ENCODE measurements at regions not wholly inside any gene's neighbourhood (a gene's known extent, or its start where the extent isn't known, plus 50 kb on each side); places are given as distances from the start of the nearest gene placed in this dataset.

- ChIA-PET CTCF (no interaction called here), POLR2A (no interaction called here)
- no peak overlapping the region for H3K27ac ChIP-seq (ENCODE audit: extremely low read depth, low read depth, low read length)
- no peak for TF ChIP-seq SP2 (tag by site-specific recombination; IDR thresholded peaks at IDR 0.05)
- no peak for TF ChIP-seq RBAK (tag by site-specific recombination; IDR thresholded peaks at IDR 0.05)
- TF ChIP-seq ZBTB1 (tag by site-specific recombination; IDR thresholded peaks at IDR 0.05): no peak
- TF ChIP-seq KLF10 (tag by site-specific recombination; IDR thresholded peaks at IDR 0.05): no peak
- no peak for TF ChIP-seq ZNF830 (tag by site-specific recombination; IDR thresholded peaks at IDR 0.05; ENCODE audit: low read depth)
- no peak for TF ChIP-seq TRIM28 (IDR thresholded peaks at IDR 0.05; ENCODE audit: borderline replicate concordance, low read length)
- no peak for TF ChIP-seq ZEB2 (tag by site-specific recombination; IDR thresholded peaks at IDR 0.05)
- no peak for TF ChIP-seq PRDM6 (tag by site-specific recombination; IDR thresholded peaks at IDR 0.05)
- no peak for TF ChIP-seq ZNF610 (tag by site-specific recombination; IDR thresholded peaks at IDR 0.05; ENCODE audit: borderline replicate concordance)
- no peak for TF ChIP-seq YY2 (tag by site-specific recombination; IDR thresholded peaks at IDR 0.05)
- no peak for TF ChIP-seq ZNF473 (tag by site-specific recombination; IDR thresholded peaks at IDR 0.05)
- TF ChIP-seq ZNF677 (tag by site-specific recombination; IDR thresholded peaks at IDR 0.05): no peak
- no peak for TF ChIP-seq ZNF561 (tag by site-specific recombination; IDR thresholded peaks at IDR 0.05; ENCODE audit: borderline replicate concordance)
- no peak for TF ChIP-seq ZFP69B (tag by site-specific recombination; IDR thresholded peaks at IDR 0.05)
- no peak for TF ChIP-seq GLI2 (tag by site-specific recombination; IDR thresholded peaks at IDR 0.05; ENCODE audit: borderline replicate concordance, low read depth)
- TF ChIP-seq INSM2 (tag by site-specific recombination; IDR thresholded peaks at IDR 0.05): no peak
- TF ChIP-seq ZNF843 (tag by site-specific recombination; IDR thresholded peaks at IDR 0.05): no peak
- no peak for TF ChIP-seq ZFP41 (tag by site-specific recombination; IDR thresholded peaks at IDR 0.05; ENCODE audit: borderline replicate concordance)
- no peak for TF ChIP-seq ZBTB17 (tag by site-specific recombination; IDR thresholded peaks at IDR 0.05)
- no peak for TF ChIP-seq ZNF416 (tag by site-specific recombination; IDR thresholded peaks at IDR 0.05)
- no peaks in the 10 kb centered on the region for H3K4me1 ChIP-seq (ENCODE audit: control insufficient read depth, insufficient read depth, low read length)
- H3K36me3 ChIP-seq (ENCODE audit: control insufficient read depth in 2 of 2, insufficient read depth in 1 of 2, low read length in 2 of 2): no peaks in the 10 kb centered on the region
- H3K9me3 ChIP-seq (ENCODE audit: control insufficient read depth, insufficient read depth, low read depth, low read length): no peaks in the 10 kb centered on the region
- H3K4me3 ChIP-seq (ENCODE audit: low read depth, low read length): no peak overlapping the region
These were observed 100.3 kb upstream of the FGF16 start for GRCh38 chrX:77346859-77347258.

GRCh38 chrX:77347572-77347971 lies 99.6 kb upstream of the FGF16 start:
- H3K36me3 ChIP-seq (ENCODE audit: control insufficient read depth in 2 of 2, insufficient read depth in 1 of 2, low read length in 2 of 2): no peaks in the 10 kb centered on the region
- H3K4me1 ChIP-seq (ENCODE audit: control insufficient read depth, insufficient read depth, low read length): no peaks in the 10 kb centered on the region
- POLR2A ChIA-PET: no interaction called here
- H3K4me3 ChIP-seq (ENCODE audit: low read depth, low read length): no peak overlapping the region
- H3K9me3 ChIP-seq (ENCODE audit: control insufficient read depth, insufficient read depth, low read depth, low read length): no peaks in the 10 kb centered on the region
- H3K27ac ChIP-seq (ENCODE audit: extremely low read depth, low read depth, low read length): no peak overlapping the region
- CTCF ChIA-PET: no interaction called here
- TF ChIP-seq ZSCAN16 (tag by site-specific recombination; IDR thresholded peaks at IDR 0.05) (no peak), ZNF571 (tag by site-specific recombination; IDR thresholded peaks at IDR 0.05) (no peak), WT1 (tag by site-specific recombination; IDR thresholded peaks at IDR 0.05) (no peak), ZNF555 (tag by site-specific recombination; conservative IDR thresholded peaks at IDR 0.05) (no peak), TSHZ1 (tag by site-specific recombination; IDR thresholded peaks at IDR 0.05; ENCODE audit: borderline replicate concordance) (no peak), ZNF692 (tag by site-specific recombination; IDR thresholded peaks at IDR 0.05) (no peak), ZNF121 (tag by site-specific recombination; IDR thresholded peaks at IDR 0.05) (no peak), ZNF664 (tag by site-specific recombination; IDR thresholded peaks at IDR 0.05) (no peak), ZBTB7A (tag by site-specific recombination; IDR thresholded peaks at IDR 0.05; ENCODE audit: low read depth) (no peak), SP7 (tag by site-specific recombination; IDR thresholded peaks at IDR 0.05) (no peak), ZNF777 (tag by site-specific recombination; IDR thresholded peaks at IDR 0.05; ENCODE audit: borderline replicate concordance) (no peak)
